Keratinocyte (primary cell): ENCODE measurements at regions not wholly inside any gene's neighbourhood (a gene's known extent, or its start where the extent isn't known, plus 50 kb on each side); places are given as distances from the start of the nearest gene placed in this dataset.

Source experiments
- DNase-seq: peaks from one replicate; pipeline ENCODE4 v3.0.0-alpha.2; 2011; ENCODE audit warnings: low read depth, missing footprints, low spot score
- FAIRE-seq: peaks from 2 replicates; lab custom pipeline; 2011; peaks lifted over from hg19 to GRCh38; lab: Jason Lieb, UNC
- H2AFZ ChIP-seq: 2 replicates; pipeline ENCODE4 v1.6.0; 2012; ENCODE audit warnings: low read length, control low read depth, inconsistent platforms; ENCODE audit not compliant: control insufficient read depth
- H3K27ac ChIP-seq: 2 replicates; pipeline ENCODE4 v1.5.1; 2011; ENCODE audit warnings: low read length; ENCODE audit not compliant: control insufficient read depth, insufficient read depth
- H3K27me3 ChIP-seq: 3 replicates; pipeline ENCODE4 v1.6.0; 2011; ENCODE audit warnings: low read length; ENCODE audit not compliant: control insufficient read depth, insufficient read depth; ENCODE audit errors: extremely low read depth
- H3K36me3 ChIP-seq, 2 experiments: 2 replicates in 1 of 2; 3 replicates in 1 of 2; pipeline ENCODE4 v1.5.1; 2011; ENCODE audit warnings: low read length in 2 of 2, mild to moderate bottlenecking in 1 of 2; ENCODE audit not compliant: control insufficient read depth in 2 of 2, insufficient read depth in 2 of 2; ENCODE audit errors: extremely low read depth in 1 of 2
- H3K4me1 ChIP-seq: 3 replicates; pipeline ENCODE4 v1.5.1; 2011; ENCODE audit warnings: low read length; ENCODE audit not compliant: control insufficient read depth, insufficient read depth; ENCODE audit errors: extremely low read depth
- H3K4me2 ChIP-seq: 3 replicates; pipeline ENCODE4 v1.6.0; 2011; ENCODE audit warnings: low read depth, low read length; ENCODE audit not compliant: control insufficient read depth, insufficient read depth; ENCODE audit errors: extremely low read depth
- H3K4me3 ChIP-seq, 3 experiments: fragments of 200-600 bp in 1 of 3; sonication (generic) in 1 of 3; 2 replicates in 2 of 3; 3 replicates in 1 of 3; pipeline ENCODE4 v1.5.1; 2011 to 2016; ENCODE audit warnings: low read length in 3 of 3, mild to moderate bottlenecking in 3 of 3, control low read depth in 2 of 3, inconsistent platforms in 1 of 3, low read depth in 1 of 3, mixed read lengths in 1 of 3, mixed run types in 1 of 3, moderate library complexity in 1 of 3; ENCODE audit not compliant: control insufficient read depth in 2 of 3, insufficient read depth in 2 of 3; ENCODE audit errors: extremely low read depth in 1 of 3
- H3K79me2 ChIP-seq: 2 replicates; pipeline ENCODE4 v1.6.0; 2012; ENCODE audit warnings: low read length; ENCODE audit not compliant: control insufficient read depth, insufficient read depth
- H3K9ac ChIP-seq: 3 replicates; pipeline ENCODE4 v1.6.0; 2011; ENCODE audit warnings: low read length; ENCODE audit not compliant: control insufficient read depth, insufficient read depth; ENCODE audit errors: extremely low read depth
- H3K9me1 ChIP-seq: 3 replicates; pipeline ENCODE4 v1.6.0; 2011; ENCODE audit warnings: low read length; ENCODE audit not compliant: control insufficient read depth, insufficient read depth; ENCODE audit errors: extremely low read depth
- H3K9me3 ChIP-seq: 2 replicates; pipeline ENCODE4 v1.5.1; 2012; ENCODE audit warnings: low read depth, low read length; ENCODE audit not compliant: control insufficient read depth
- H4K20me1 ChIP-seq: 3 replicates; pipeline ENCODE4 v1.6.0; 2011; ENCODE audit warnings: low read length; ENCODE audit not compliant: control insufficient read depth, insufficient read depth; ENCODE audit errors: extremely low read depth
- EZH2 ChIP-seq: IDR thresholded peaks from one replicate; pipeline ENCODE4 v1.6.1; 2012; ENCODE audit warnings: inconsistent platforms, mild to moderate bottlenecking, low read length, moderate library complexity
- dilution Hi-C: fragments of 300-500 bp; cut with MboI; formaldehyde crosslinking; loops from one replicate; pipeline ENCODE4 v1.7.0; 2020; ENCODE audit warnings: low sequenced_read_pairs; ENCODE audit not compliant: extremely low pct_ligation_motif_present
- TF ChIP-seq, protein P1 (sequence below), 3 experiments: IDR thresholded peaks in 1 of 3; conservative IDR thresholded peaks in 1 of 3; optimal IDR thresholded peaks in 1 of 3; 2 replicates in 2 of 3; 3 replicates in 1 of 3; pipeline versions ENCODE3 to v1.5.1; 2011; ENCODE audit warnings: low read length in 3 of 3, mild to moderate bottlenecking in 3 of 3, moderate library complexity in 2 of 3, control low read depth in 1 of 3, inconsistent platforms in 1 of 3; ENCODE audit not compliant: insufficient read depth in 2 of 3; ENCODE audit errors: extremely low read depth in 1 of 3

DNA sequence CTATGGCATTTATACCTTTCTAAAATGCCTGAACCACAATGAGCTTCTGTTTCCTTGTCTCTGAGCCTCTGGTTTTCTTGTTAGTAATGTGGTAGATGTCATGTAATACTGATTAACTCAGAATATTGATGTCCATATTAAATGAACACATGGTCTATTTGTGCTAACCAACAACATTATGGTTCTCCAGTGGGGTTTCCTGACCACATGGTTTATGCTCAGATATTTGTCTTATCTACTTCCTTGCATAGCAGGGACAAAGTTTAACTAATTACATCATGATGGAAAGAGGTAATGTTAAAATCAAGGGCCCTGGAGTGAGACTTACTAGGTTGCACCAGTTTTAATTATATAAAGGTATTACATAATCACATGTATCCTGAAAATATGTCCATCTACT is 62.6 kb upstream of the SCN10A start:
- Histone ChIP-seq H3K9ac (no peak overlapping the region), H3K4me2 (no peak overlapping the region), H3K79me2 (no peaks in the 10 kb centered on the region), H3K36me3 (no peaks in the 10 kb centered on the region), H3K27ac (no peak overlapping the region), H3K9me3 (no peaks in the 10 kb centered on the region), H3K4me1 (no peaks in the 10 kb centered on the region), H3K4me3 (no peak overlapping the region), H4K20me1 (no peaks in the 10 kb centered on the region), H3K9me1 (no peaks in the 10 kb centered on the region), H2AFZ (no peak overlapping the region), H3K27me3 (no peaks in the 10 kb centered on the region)
- TF ChIP-seq EZH2: no peak
- TF ChIP-seq, protein P1, sequence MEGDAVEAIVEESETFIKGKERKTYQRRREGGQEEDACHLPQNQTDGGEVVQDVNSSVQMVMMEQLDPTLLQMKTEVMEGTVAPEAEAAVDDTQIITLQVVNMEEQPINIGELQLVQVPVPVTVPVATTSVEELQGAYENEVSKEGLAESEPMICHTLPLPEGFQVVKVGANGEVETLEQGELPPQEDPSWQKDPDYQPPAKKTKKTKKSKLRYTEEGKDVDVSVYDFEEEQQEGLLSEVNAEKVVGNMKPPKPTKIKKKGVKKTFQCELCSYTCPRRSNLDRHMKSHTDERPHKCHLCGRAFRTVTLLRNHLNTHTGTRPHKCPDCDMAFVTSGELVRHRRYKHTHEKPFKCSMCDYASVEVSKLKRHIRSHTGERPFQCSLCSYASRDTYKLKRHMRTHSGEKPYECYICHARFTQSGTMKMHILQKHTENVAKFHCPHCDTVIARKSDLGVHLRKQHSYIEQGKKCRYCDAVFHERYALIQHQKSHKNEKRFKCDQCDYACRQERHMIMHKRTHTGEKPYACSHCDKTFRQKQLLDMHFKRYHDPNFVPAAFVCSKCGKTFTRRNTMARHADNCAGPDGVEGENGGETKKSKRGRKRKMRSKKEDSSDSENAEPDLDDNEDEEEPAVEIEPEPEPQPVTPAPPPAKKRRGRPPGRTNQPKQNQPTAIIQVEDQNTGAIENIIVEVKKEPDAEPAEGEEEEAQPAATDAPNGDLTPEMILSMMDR (optimal IDR thresholded peaks at IDR 0.05 in 1 of 3, IDR thresholded peaks at IDR 0.05 in 1 of 3, conservative IDR thresholded peaks at IDR 0.05 in 1 of 3; ENCODE audit: extremely low read depth in 1 of 3, insufficient read depth in 2 of 3, low read length in 3 of 3): no peak
- no peak for DNase-seq
- no peak for FAIRE-seq
- dilution Hi-C loops: no loop called here
